ENCODE measurements at regions not wholly inside any gene's neighbourhood (a gene's known extent, or its start where the extent isn't known, plus 50 kb on each side); places are given as distances from the start of the nearest gene placed in this dataset.

- no peaks in the 10 kb centered on the region for H3K4me1 Mint-ChIP-seq (ENCODE audit: unreplicated experiment)
- H3K27ac Mint-ChIP-seq (ENCODE audit: unreplicated experiment), result no peak overlapping the region
- H3K27me3 Mint-ChIP-seq (ENCODE audit: unreplicated experiment), result no peaks in the 10 kb centered on the region
- no peaks in the 10 kb centered on the region for H3K9me3 Mint-ChIP-seq (ENCODE audit: unreplicated experiment)
- TF ChIP-seq, protein P1, sequence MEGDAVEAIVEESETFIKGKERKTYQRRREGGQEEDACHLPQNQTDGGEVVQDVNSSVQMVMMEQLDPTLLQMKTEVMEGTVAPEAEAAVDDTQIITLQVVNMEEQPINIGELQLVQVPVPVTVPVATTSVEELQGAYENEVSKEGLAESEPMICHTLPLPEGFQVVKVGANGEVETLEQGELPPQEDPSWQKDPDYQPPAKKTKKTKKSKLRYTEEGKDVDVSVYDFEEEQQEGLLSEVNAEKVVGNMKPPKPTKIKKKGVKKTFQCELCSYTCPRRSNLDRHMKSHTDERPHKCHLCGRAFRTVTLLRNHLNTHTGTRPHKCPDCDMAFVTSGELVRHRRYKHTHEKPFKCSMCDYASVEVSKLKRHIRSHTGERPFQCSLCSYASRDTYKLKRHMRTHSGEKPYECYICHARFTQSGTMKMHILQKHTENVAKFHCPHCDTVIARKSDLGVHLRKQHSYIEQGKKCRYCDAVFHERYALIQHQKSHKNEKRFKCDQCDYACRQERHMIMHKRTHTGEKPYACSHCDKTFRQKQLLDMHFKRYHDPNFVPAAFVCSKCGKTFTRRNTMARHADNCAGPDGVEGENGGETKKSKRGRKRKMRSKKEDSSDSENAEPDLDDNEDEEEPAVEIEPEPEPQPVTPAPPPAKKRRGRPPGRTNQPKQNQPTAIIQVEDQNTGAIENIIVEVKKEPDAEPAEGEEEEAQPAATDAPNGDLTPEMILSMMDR (IDR thresholded peaks at IDR 0.05; ENCODE audit: unreplicated experiment), result no peak
- no peak overlapping the region for H3K4me3 Mint-ChIP-seq (ENCODE audit: unreplicated experiment)
- H3K36me3 Mint-ChIP-seq (ENCODE audit: low read depth, unreplicated experiment), result no peaks in the 10 kb centered on the region
- DNase-seq (ENCODE audit: low spot score), result no peak
Measured at GRCh38 chr4:110737931-110738330, 115.1 kb upstream of the PITX2 start.

DNA sequence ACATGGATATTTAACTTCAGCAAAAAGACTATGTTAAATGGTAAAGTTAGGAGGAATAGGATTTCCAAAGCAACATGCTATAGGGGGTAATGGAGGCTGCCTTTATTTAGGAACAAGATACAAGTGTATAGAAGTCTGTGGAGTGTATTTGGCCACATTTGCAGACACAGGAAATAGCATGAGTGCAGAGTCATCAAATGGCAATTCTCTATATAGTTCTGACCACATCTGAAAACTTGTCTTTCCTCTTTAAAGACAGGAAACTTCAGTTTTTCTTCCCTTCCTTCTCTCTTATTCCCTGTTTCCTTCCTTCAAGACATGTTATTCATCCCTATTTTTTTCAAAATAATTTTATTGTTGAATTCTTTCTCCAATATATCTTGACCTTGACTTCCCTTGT is 119.3 kb upstream of the PITX2 start:
- TF ChIP-seq, protein P1 (IDR thresholded peaks at IDR 0.05; ENCODE audit: unreplicated experiment), result no peak
- Mint-ChIP-seq H3K27ac (ENCODE audit: unreplicated experiment) (no peak overlapping the region), H3K4me1 (ENCODE audit: unreplicated experiment) (no peaks in the 10 kb centered on the region), H3K27me3 (ENCODE audit: unreplicated experiment) (no peaks in the 10 kb centered on the region), H3K9me3 (ENCODE audit: unreplicated experiment) (no peaks in the 10 kb centered on the region), H3K4me3 (ENCODE audit: unreplicated experiment) (no peak overlapping the region), H3K36me3 (ENCODE audit: low read depth, unreplicated experiment) (no peaks in the 10 kb centered on the region)
- no peak for DNase-seq (ENCODE audit: low spot score)

- TF ChIP-seq, protein P1 (IDR thresholded peaks at IDR 0.05; ENCODE audit: unreplicated experiment), result no peak
- no peaks in the 10 kb centered on the region for H3K9me3 Mint-ChIP-seq (ENCODE audit: unreplicated experiment)
- H3K4me3 Mint-ChIP-seq (ENCODE audit: unreplicated experiment), result no peak overlapping the region
- H3K4me1 Mint-ChIP-seq (ENCODE audit: unreplicated experiment), result no peaks in the 10 kb centered on the region
- H3K27me3 Mint-ChIP-seq (ENCODE audit: unreplicated experiment), result no peaks in the 10 kb centered on the region
- H3K27ac Mint-ChIP-seq (ENCODE audit: unreplicated experiment), result no peak overlapping the region
- no peaks in the 10 kb centered on the region for H3K36me3 Mint-ChIP-seq (ENCODE audit: low read depth, unreplicated experiment)
- no peak for DNase-seq (ENCODE audit: low spot score)
Measured at GRCh38 chr4:110748071-110748470, 125.2 kb upstream of the PITX2 start.

- no peak overlapping the region for H3K27ac Mint-ChIP-seq (ENCODE audit: unreplicated experiment)
- no peaks in the 10 kb centered on the region for H3K9me3 Mint-ChIP-seq (ENCODE audit: unreplicated experiment)
- H3K36me3 Mint-ChIP-seq (ENCODE audit: low read depth, unreplicated experiment), result no peaks in the 10 kb centered on the region
- no peak overlapping the region for H3K4me3 Mint-ChIP-seq (ENCODE audit: unreplicated experiment)
- no peak for DNase-seq (ENCODE audit: low spot score)
- TF ChIP-seq, protein P1 (IDR thresholded peaks at IDR 0.05; ENCODE audit: unreplicated experiment), result no peak
- H3K27me3 Mint-ChIP-seq (ENCODE audit: unreplicated experiment), result no peaks in the 10 kb centered on the region
- H3K4me1 Mint-ChIP-seq (ENCODE audit: unreplicated experiment), result no peaks in the 10 kb centered on the region
Measured at GRCh38 chr4:110751183-110751582, 128.3 kb upstream of the PITX2 start.

DNA sequence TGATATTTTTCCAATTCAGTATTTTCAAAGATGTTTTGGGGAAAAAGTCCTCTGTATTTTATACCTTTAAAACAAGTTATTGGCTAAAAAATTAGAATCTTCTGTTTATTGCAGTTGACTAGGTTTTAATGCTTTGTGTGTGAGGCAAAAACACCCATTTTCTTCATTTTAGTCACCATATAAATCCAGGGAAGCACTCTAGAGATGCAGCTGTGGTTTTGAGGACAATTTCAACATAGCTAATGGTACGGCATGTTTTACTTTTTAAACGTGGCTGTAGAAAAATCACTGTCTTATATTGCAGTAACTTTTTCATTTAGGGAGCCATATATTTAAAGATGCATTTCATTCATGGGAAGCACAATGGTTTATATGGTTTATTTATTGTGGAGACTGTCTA is 129.1 kb upstream of the PITX2 start:
- peaks cover 5% of the 10 kb centered on the region for H3K4me1 Mint-ChIP-seq (ENCODE audit: unreplicated experiment)
- no peak overlapping the region for H3K27ac Mint-ChIP-seq (ENCODE audit: unreplicated experiment)
- TF ChIP-seq, protein P1 (IDR thresholded peaks at IDR 0.05; ENCODE audit: unreplicated experiment), result no peak
- no peak for DNase-seq (ENCODE audit: low spot score)
- H3K4me3 Mint-ChIP-seq (ENCODE audit: unreplicated experiment), result no peak overlapping the region
- no peaks in the 10 kb centered on the region for H3K36me3 Mint-ChIP-seq (ENCODE audit: low read depth, unreplicated experiment)
- no peaks in the 10 kb centered on the region for H3K9me3 Mint-ChIP-seq (ENCODE audit: unreplicated experiment)
- no peaks in the 10 kb centered on the region for H3K27me3 Mint-ChIP-seq (ENCODE audit: unreplicated experiment)
